ENCODE measurements at regions not wholly inside any gene's neighbourhood (a gene's known extent, or its start where the extent isn't known, plus 50 kb on each side); places are given as distances from the start of the nearest gene placed in this dataset.

- DNase-seq: no peak
- no peak for ATAC-seq
Observed at GRCh38 chr5:144972317-144972716, 801.6 kb downstream of the KCTD16 start.

GRCh38 chr5:144971108-144971850 lies 800.6 kb downstream of the KCTD16 start:
- DNase-seq (no peak), ATAC-seq (no peak)

- ATAC-seq (no peak), DNase-seq (no peak)
Observed at GRCh38 chr5:144960296-144960695, 789.6 kb downstream of the KCTD16 start.

DNA sequence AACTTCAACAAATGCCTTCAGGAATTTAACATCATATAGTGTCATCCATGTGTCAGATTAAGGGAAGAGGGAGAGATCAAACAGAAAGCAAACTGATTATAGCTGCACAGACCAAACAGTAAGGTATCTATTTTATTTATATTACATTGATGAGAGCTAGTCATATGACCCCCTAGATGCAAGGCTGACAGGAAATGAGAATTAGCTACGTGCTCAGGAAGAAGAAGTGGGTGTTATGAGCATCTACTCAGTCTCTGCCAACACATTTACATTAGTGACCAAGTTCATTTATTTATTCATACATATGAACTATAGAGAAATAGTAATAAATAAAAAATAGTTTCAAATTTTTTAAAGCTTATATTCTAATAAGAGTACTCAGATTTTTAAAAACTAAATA lies 787.3 kb downstream of the KCTD16 start:
- ATAC-seq: no peak
- no peak for DNase-seq

- DNase-seq: no peak
Observed at GRCh38 chr5:144950996-144951395, 780.3 kb downstream of the KCTD16 start.

GRCh38 chr5:144947023-144947422 lies 776.4 kb downstream of the KCTD16 start:
- ATAC-seq (no peak), DNase-seq (no peak)

More at GRCh38 chr5:144950996-144951395, 780.3 kb downstream of the KCTD16 start:
- ATAC-seq: no peak

- DNase-seq (no peak), ATAC-seq (no peak)
Observed at GRCh38 chr5:144945503-144945902, 774.8 kb downstream of the KCTD16 start.

GRCh38 chr5:144944936-144945335 lies 774.3 kb downstream of the KCTD16 start:
- ATAC-seq (no peak), DNase-seq (no peak)

GRCh38 chr5:144941004-144941403 lies 770.3 kb downstream of the KCTD16 start:
- ATAC-seq: no peak
- no peak for DNase-seq

DNA sequence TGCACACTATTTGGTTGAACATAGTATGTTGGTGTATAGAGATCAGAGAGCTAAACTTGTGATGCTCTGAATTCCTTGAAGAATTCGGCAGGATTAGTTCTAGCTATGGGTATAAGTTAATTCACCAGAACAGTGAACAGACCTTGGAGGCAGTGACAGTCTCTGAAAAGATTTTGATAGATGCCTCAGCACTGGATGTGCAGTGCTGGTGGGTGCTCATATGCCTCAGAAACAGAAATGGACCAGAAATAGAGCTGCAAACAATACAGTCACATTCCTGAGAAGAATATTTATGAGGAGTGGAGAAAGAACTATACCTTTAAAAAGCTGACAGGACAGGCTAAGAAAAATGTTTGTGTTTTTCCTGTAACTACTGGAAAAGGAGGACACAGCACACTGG lies 747.7 kb downstream of the KCTD16 start:
- DNase-seq (no peak), ATAC-seq (no peak)

- ATAC-seq (no peak), DNase-seq (no peak)
Observed at GRCh38 chr5:144915452-144915851, 744.8 kb downstream of the KCTD16 start.

DNA sequence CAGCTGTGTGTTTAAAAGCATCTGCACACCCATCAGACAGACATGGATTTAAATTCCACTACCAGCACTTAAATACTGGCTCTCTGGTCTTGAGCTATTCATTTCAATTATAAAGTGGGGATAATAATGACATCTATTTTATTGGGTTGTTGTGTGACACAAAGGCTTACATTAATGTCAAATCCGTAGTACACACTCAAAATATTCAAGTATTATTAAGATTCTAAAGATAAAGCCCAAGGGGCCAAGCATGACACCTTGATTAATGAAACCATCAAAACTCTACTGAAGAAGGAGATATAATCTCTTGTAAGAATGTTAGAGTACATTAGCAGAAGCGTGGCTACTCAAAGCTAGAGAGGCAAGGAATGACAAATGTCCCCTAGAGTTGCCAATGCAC lies 743.0 kb downstream of the KCTD16 start:
- ATAC-seq (no peak), DNase-seq (no peak)

DNA sequence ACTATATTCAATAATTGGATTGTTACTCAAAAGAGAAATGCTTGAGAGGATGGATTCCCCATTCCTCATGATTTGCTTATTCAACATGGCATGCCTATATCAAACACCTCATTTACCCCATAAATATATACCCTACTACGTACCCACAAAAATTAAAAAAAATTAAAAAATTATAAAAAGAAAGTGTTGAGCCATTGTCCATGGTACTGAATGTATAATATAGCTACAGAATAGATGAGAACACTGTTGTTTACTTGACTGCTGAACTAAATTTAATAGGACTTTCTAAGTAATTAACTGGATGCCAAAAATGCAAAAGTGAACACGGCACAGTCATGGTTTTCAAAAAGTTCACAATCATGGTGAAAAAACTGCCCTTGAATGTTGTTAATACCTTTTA lies 725.8 kb downstream of the KCTD16 start:
- no peak for ATAC-seq
- DNase-seq: no peak

GRCh38 chr5:144886668-144887067 lies 716.0 kb downstream of the KCTD16 start:
- ATAC-seq (no peak), DNase-seq (no peak)

DNA sequence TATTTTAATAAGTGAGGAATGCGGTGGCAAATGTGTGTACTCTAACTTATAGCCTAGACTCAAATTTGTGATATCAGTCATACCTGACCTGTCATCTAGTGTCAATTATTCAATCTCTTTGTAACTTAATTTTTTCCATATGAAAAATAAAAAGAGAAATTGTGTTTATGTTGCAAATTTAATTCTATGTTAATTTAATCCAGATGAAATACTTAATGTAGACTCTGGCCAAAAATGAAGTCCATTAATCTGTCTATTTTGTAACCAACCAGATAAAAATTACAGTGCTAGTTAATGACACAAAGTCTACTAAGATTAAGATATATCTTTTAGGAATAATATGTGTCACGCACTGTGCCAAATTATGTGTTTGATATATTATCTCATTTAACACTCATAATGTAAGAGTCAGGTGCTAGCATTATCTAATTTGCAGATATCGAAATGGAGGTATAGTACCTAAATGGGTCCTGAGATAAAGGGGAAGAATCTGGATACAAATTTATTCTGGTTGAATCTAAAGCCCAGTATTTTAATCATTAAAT lies 712.1 kb downstream of the KCTD16 start:
- DNase-seq (no peak), ATAC-seq (no peak)

DNA sequence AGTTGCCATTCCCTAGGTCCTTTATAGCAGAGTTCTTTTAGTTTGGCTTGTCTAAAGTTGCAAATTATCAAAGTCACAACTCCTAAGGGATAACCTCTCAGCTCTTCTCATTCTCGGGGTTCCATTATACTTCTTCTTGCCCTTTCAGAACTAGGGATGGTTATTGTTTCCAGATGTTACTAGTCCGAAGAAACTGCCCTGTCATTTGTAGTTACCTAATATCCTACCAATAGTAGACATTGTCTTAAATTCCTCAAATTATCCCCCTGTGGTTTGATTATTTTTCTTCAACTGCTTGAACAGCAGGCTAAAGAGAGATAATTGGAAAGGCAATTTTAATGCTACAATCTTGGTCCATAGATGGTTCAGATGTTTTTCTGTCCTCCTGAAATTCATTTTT lies 709.8 kb downstream of the KCTD16 start:
- ATAC-seq (no peak), DNase-seq (no peak)

DNA sequence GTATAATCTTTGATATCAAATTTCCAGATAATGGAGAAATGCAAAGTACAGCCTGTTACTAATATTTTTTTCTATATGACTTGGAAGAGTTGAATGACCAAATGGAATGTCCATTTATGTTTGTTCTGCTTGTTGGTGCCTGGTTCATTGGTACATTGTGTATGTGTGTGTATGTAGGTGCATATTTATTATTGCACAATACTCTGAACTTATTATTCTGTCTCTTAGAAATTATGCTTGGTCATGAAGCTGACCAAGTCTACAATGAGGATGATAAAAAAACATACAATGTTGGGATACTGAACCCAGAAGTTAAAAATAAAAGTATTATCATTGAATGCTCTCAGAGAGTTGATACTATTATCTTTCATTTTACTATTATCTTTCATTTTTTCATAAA lies 706.3 kb downstream of the KCTD16 start:
- DNase-seq (no peak), ATAC-seq (no peak)

DNA sequence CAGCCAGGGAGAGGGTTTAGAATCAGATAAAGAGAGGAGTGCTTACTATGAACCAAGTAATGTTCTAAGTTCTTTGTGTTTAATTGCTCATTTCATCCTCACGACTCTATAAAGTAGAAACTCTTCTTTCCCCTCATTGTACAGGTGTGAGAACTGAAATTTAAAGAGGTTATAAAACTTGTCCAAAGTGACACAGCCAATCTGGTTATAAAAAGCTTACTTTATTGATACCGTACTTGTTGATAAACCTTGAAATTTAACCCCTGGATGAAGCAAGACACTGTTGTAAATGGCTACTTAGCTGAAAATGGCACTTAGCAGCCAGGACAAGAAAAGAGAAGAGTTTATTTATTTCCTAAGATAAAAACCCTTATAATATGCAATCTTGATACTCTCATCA lies 702.4 kb downstream of the KCTD16 start:
- no peak for ATAC-seq
- no peak for DNase-seq

GRCh38 chr5:144864118-144864517 lies 693.4 kb downstream of the KCTD16 start:
- no peak for ATAC-seq

DNA sequence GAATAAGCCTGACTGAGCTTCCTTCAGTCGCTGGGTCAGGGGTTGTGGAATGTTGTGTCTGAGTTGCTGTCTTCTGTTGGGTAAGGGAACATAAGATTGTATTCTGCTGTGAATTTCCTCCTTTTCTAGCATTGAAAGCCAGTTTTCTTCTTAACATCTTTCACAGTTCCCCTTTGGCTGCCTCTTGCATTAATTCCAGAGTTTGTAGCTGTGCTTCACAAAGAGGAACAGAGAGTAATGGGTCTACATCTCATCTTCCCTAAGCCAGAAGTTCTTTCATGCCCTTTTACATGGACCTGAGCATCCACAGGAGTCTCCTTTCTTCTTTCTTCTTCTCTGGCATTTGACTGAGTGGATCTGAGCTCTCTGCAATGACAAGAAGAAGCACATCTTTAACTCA lies 686.8 kb downstream of the KCTD16 start:
- ATAC-seq: no peak
- no peak for DNase-seq

More at GRCh38 chr5:144864118-144864517, 693.4 kb downstream of the KCTD16 start:
- DNase-seq: no peak

DNA sequence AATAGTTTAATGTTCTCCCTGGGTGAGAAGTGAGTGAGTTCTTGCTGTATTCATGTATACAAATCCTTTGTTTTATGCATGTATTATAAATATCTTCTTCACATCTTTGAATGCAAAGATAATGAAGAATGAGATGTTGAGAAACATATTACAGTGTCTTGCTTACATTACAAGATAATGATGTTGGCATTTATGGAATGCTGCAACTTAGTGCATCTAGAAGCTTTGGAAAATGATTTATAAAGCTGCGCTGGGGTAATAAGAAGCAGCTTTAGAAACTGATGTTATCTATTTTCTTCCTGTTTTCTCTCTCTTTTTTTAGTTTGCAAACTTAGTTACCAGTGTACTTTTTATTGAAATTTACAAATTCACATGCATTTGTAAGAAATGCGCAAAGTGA lies 673.4 kb downstream of the KCTD16 start:
- ATAC-seq (no peak), DNase-seq (no peak)

- no peak for DNase-seq
- no peak for ATAC-seq
Observed at GRCh38 chr5:144832416-144832815, 661.7 kb downstream of the KCTD16 start.

GRCh38 chr5:144831650-144832049 lies 661.0 kb downstream of the KCTD16 start:
- ATAC-seq (no peak), DNase-seq (no peak)

DNA sequence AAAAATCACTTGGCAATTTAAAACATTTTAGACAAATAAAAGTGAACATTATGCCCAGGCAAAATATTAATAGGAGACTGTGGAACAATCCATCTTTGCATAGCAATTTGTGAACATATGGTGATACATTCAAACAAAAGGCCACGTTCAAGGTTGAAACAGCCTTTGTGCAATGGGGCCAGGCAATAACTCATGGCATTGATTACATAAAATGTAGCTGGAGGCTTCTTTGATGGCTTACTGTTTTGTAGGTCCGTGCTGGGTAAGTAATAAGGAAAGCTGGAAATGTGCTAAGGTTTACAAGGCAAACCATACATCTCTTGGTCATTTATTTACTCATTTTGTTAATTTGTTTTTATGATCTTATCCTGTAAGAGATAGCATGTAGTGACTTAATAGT lies 651.8 kb downstream of the KCTD16 start:
- no peak for ATAC-seq
- DNase-seq: no peak

Data from stimulated activated naive CD8-positive, alpha-beta T cell treated with anti-CD3 and anti-CD28 coated beads, Interleukin-15, Interleukin-2, amounts not matched to agents 100 U/mL and 50 U/mL, for 24 hours (primary cell).